H1 (cell line): ENCODE measurements at regions not wholly inside any gene's neighbourhood (a gene's known extent, or its start where the extent isn't known, plus 50 kb on each side); places are given as distances from the start of the nearest gene placed in this dataset.

Experiments
- CTCF ChIA-PET: fragments of 300-600 bp; sonication (Branson Sonifier 250); formaldehyde crosslinking; loops from one replicate; lab custom pipeline; 2021; ENCODE audit not compliant: partially characterized antibody; lab: Charles Lee
- POLR2A ChIA-PET: fragments of 300-600 bp; sonication (Branson Sonifier 250); formaldehyde crosslinking; loops from one replicate; lab custom pipeline; 2021; ENCODE audit warnings: inconsistent platforms; ENCODE audit not compliant: partially characterized antibody; lab: Charles Lee
- DNase-seq, 2 experiments: peaks; one replicate each; pipeline versions ENCODE4 v3.0.0 to v3.0.0-alpha.2; 2010 to 2022; ENCODE audit warnings: low spot score in 2 of 2, low read depth in 1 of 2, mixed read lengths in 1 of 2
- FAIRE-seq: peaks from 2 replicates; lab custom pipeline; 2011; peaks lifted over from hg19 to GRCh38; lab: Jason Lieb, UNC
- H2AFZ ChIP-seq: 2 replicates; pipeline ENCODE4 v1.8.1; 2012; ENCODE audit warnings: low read length, inconsistent platforms
- H2AK5ac ChIP-seq: 2 replicates; pipeline ENCODE4 v1.6.1; 2013; ENCODE audit warnings: low read depth, low read length
- H2BK120ac ChIP-seq: replicated peaks from 2 replicates; pipeline ENCODE3; 2013; ENCODE audit warnings: low read depth, low read length, inconsistent platforms
- H2BK12ac ChIP-seq: 2 replicates; pipeline ENCODE4 v1.6.1; 2013; ENCODE audit warnings: low read depth, low read length
- H2BK15ac ChIP-seq: 2 replicates; pipeline ENCODE4 v1.6.1; 2013; ENCODE audit warnings: low read length
- H2BK20ac ChIP-seq: 2 replicates; pipeline ENCODE4 v1.6.1; 2013; ENCODE audit warnings: low read length
- H2BK5ac ChIP-seq: 2 replicates; pipeline ENCODE4 v1.6.1; 2013; ENCODE audit warnings: low read depth, low read length
- H3K14ac ChIP-seq: 2 replicates; pipeline ENCODE4 v1.6.1; 2013; ENCODE audit warnings: inconsistent platforms; ENCODE audit not compliant: insufficient read length
- H3K18ac ChIP-seq: 2 replicates; pipeline ENCODE4 v1.6.1; 2013; ENCODE audit warnings: low read length; ENCODE audit errors: extremely low read depth
- H3K23ac ChIP-seq: 2 replicates; pipeline ENCODE4 v1.6.1; 2013; ENCODE audit warnings: inconsistent platforms; ENCODE audit not compliant: insufficient read length
- H3K23me2 ChIP-seq: 2 replicates; pipeline ENCODE4 v1.6.1; 2013; ENCODE audit warnings: low read depth, low read length
- H3K27ac ChIP-seq: 2 replicates; pipeline ENCODE4 v1.6.1; 2011; ENCODE audit warnings: low read depth, low read length, inconsistent platforms
- H3K27me3 ChIP-seq, 4 experiments: replicated peaks in 1 of 4; 1 replicate in 1 of 4; 2 replicates in 3 of 4; pipeline versions ENCODE4 v1.6.1 to v1.8.1; 2011 to 2013; ENCODE audit warnings: low read length in 3 of 4, mild to moderate bottlenecking in 3 of 4, inconsistent platforms in 2 of 4, mixed read lengths in 2 of 4, moderate library complexity in 1 of 4; ENCODE audit not compliant: control insufficient read depth in 3 of 4, insufficient read depth in 3 of 4; ENCODE audit errors: extremely low read depth in 1 of 4
- H3K36me3 ChIP-seq, 4 experiments: 2 replicates each; pipeline versions ENCODE4 v1.6.1 to v1.8.1; 2011 to 2013; ENCODE audit warnings: mild to moderate bottlenecking in 4 of 4, low read length in 3 of 4, moderate library complexity in 2 of 4, control low read depth in 1 of 4, inconsistent platforms in 1 of 4; ENCODE audit not compliant: insufficient read depth in 4 of 4, control insufficient read depth in 2 of 4
- H3K4ac ChIP-seq: replicated peaks from 2 replicates; pipeline ENCODE3; 2013; ENCODE audit warnings: low read length, low read depth, mixed read lengths, inconsistent platforms; ENCODE audit not compliant: insufficient read length
- H3K4me1 ChIP-seq, 4 experiments: replicated peaks in 1 of 4; 1 replicate in 1 of 4; 2 replicates in 3 of 4; pipeline versions ENCODE4 v1.6.1 to v1.8.1; 2011 to 2013; ENCODE audit warnings: low read length in 3 of 4, inconsistent platforms in 2 of 4, mixed read lengths in 1 of 4; ENCODE audit not compliant: insufficient read depth in 4 of 4, control insufficient read depth in 3 of 4
- H3K4me2 ChIP-seq, 2 experiments: 2 replicates each; pipeline versions ENCODE4 v1.6.1 to v1.8.1; 2011 to 2013; ENCODE audit warnings: low read depth in 2 of 2, low read length in 2 of 2, control low read depth in 1 of 2, inconsistent platforms in 1 of 2, mild to moderate bottlenecking in 1 of 2; ENCODE audit not compliant: insufficient read depth in 1 of 2
- H3K4me3 ChIP-seq, 4 experiments: fragments of 200-600, 300-600 bp in 1 of 4; sonication (generic), shearing (Covaris generic), sonication (Bioruptor Twin) in 1 of 4; 2 replicates each; pipeline versions ENCODE4 v1.5.1 to v1.8.1; 2011 to 2016; ENCODE audit warnings: low read length in 4 of 4, low read depth in 3 of 4, control low read depth in 2 of 4, inconsistent platforms in 2 of 4, mild to moderate bottlenecking in 2 of 4, mixed read lengths in 1 of 4, moderate library complexity in 1 of 4; ENCODE audit not compliant: insufficient read depth in 2 of 4; ENCODE audit errors: extremely low read depth in 1 of 4
- H3K56ac ChIP-seq: replicated peaks from 2 replicates; pipeline ENCODE3; 2013; ENCODE audit warnings: low read depth, mild to moderate bottlenecking, mixed read lengths, low read length, inconsistent platforms; ENCODE audit not compliant: insufficient read length
- H3K79me1 ChIP-seq: 2 replicates; pipeline ENCODE4 v1.6.1; 2013; ENCODE audit warnings: low read depth, low read length, control low read depth
- H3K79me2 ChIP-seq, 2 experiments: 2 replicates each; pipeline versions ENCODE4 v1.6.1 to v1.8.1; 2012 to 2013; ENCODE audit warnings: low read length in 2 of 2, mild to moderate bottlenecking in 2 of 2, inconsistent platforms in 1 of 2; ENCODE audit not compliant: insufficient read depth in 2 of 2, control insufficient read depth in 1 of 2
- H3K9ac ChIP-seq, 4 experiments: replicated peaks in 1 of 4; 1 replicate in 1 of 4; 2 replicates in 3 of 4; pipeline versions ENCODE4 v1.6.1 to v1.8.1; 2011 to 2013; ENCODE audit warnings: low read depth in 3 of 4, low read length in 3 of 4, control low read depth in 2 of 4, mild to moderate bottlenecking in 2 of 4, moderate library complexity in 2 of 4, inconsistent platforms in 1 of 4; ENCODE audit errors: extremely low read depth in 1 of 4
- H3K9me3 ChIP-seq, 2 experiments: 2 replicates each; pipeline versions ENCODE4 v1.6.1 to v1.8.1; 2012 to 2013; ENCODE audit warnings: mild to moderate bottlenecking in 2 of 2, moderate library complexity in 2 of 2, control low read depth in 1 of 2, inconsistent platforms in 1 of 2, low read depth in 1 of 2, low read length in 1 of 2, mixed read lengths in 1 of 2; ENCODE audit not compliant: insufficient read depth in 2 of 2
- H4K20me1 ChIP-seq, 2 experiments: replicated peaks in 1 of 2; 2 replicates each; pipeline versions ENCODE3 to v1.8.1; 2011 to 2013; ENCODE audit warnings: inconsistent platforms in 2 of 2, low read length in 2 of 2, mild to moderate bottlenecking in 1 of 2; ENCODE audit not compliant: insufficient read depth in 2 of 2, control insufficient read depth in 1 of 2
- H4K5ac ChIP-seq: 2 replicates; pipeline ENCODE4 v1.6.1; 2013; ENCODE audit warnings: low read length, low read depth, mixed read lengths, inconsistent platforms; ENCODE audit not compliant: insufficient read length
- H4K8ac ChIP-seq: 2 replicates; pipeline ENCODE4 v1.8.0; 2013; ENCODE audit warnings: mild to moderate bottlenecking, moderate library complexity, low read length, inconsistent platforms; ENCODE audit not compliant: insufficient read depth; ENCODE audit errors: extremely low read depth
- H4K91ac ChIP-seq: replicated peaks from 2 replicates; pipeline ENCODE3; 2013; ENCODE audit warnings: low read length, mixed read lengths, inconsistent platforms; ENCODE audit not compliant: insufficient read length
- ATF2 ChIP-seq: IDR thresholded peaks from 2 replicates; pipeline ENCODE4 v1.6.1; 2012; ENCODE audit warnings: low read length, inconsistent platforms
- FOSL1 ChIP-seq: IDR thresholded peaks from 2 replicates; pipeline ENCODE4 v1.6.1; 2011; ENCODE audit warnings: mild to moderate bottlenecking, low read depth, low read length, moderate library complexity; ENCODE audit not compliant: insufficient read depth
- KDM4A ChIP-seq: IDR thresholded peaks from one replicate; pipeline ENCODE4 v1.7.1; 2012; ENCODE audit warnings: low read depth, mild to moderate bottlenecking, moderate library complexity, low read length, inconsistent platforms; ENCODE audit not compliant: severe bottlenecking
- KDM5A ChIP-seq: fragments of 200-600 bp; IDR thresholded peaks from 2 replicates; pipeline ENCODE4 v1.7.1; 2012; ENCODE audit warnings: mild to moderate bottlenecking, low read length, inconsistent platforms, mixed read lengths
- MAFK ChIP-seq: IDR thresholded peaks from 2 replicates; pipeline ENCODE4 v1.6.1; 2012; ENCODE audit warnings: low read depth, mild to moderate bottlenecking, improper control_type of control experiment, low read length
- MAX ChIP-seq: IDR thresholded peaks from 2 replicates; pipeline ENCODE4 v1.6.1; 2012; ENCODE audit warnings: inconsistent platforms
- SAP30 ChIP-seq: fragments of 300-600 bp; sonication (generic); IDR thresholded peaks from 2 replicates; pipeline ENCODE4 v1.7.1; 2012; ENCODE audit warnings: low read length, moderate library complexity, mild to moderate bottlenecking, inconsistent platforms; ENCODE audit not compliant: insufficient read depth, insufficient replicate concordance
- WGBS, 2 experiments: shearing (Covaris generic) in 1 of 2; methylation state at CpG; one replicate each; pipeline versions ENCODE4 v1.1.6 to v1.1.7; 2013 to 2015; ENCODE audit warnings: low lambda C conversion rate in 2 of 2, mixed read lengths in 2 of 2, inconsistent platforms in 1 of 2, low coverage in 1 of 2, missing lambda C conversion rate in 1 of 2; ENCODE audit not compliant: insufficient replicate concordance in 2 of 2, insufficient coverage in 1 of 2, insufficient read length in 1 of 2; ENCODE audit errors: extremely low coverage in 1 of 2, missing lambda C conversion rate in 1 of 2; 5-methylcytosine and 5-hydroxymethylcytosine counted together

GRCh38 chr12:92570056-92570753, 132.6 kb upstream of the PLEKHG7 start:
- Histone ChIP-seq H3K79me2 (no peaks in the 10 kb centered on the region), H4K91ac (no peak overlapping the region), H2BK15ac (no peak overlapping the region), H3K18ac (no peak overlapping the region), H3K27ac (no peak overlapping the region), H4K20me1 (no peaks in the 10 kb centered on the region), H2BK120ac (no peak overlapping the region), H2AFZ (no peak overlapping the region), H2BK5ac (no peak overlapping the region), H3K23me2 (no peaks in the 10 kb centered on the region), H4K8ac (no peak overlapping the region), H2BK20ac (no peak overlapping the region), H3K4ac (no peak overlapping the region), H3K4me3 (no peak overlapping the region), H3K36me3 (no peaks in the 10 kb centered on the region), H3K9ac (no peak overlapping the region), H3K79me1 (no peaks in the 10 kb centered on the region), H3K4me1 (peaks cover 0 to 4% (median under 1%) of the 10 kb centered on the region in 4 experiments; a peak in 2 of 7 replicates), H3K23ac (no peak overlapping the region), H2AK5ac (no peak overlapping the region), H3K27me3 (no peaks in the 10 kb centered on the region), H3K9me3 (no peaks in the 10 kb centered on the region), H2BK12ac (no peak overlapping the region; the same call in 1 of the 2 replicates), H3K4me2 (no peak overlapping the region), H3K56ac (no peak overlapping the region), H4K5ac (no peak overlapping the region), H3K14ac (no peak overlapping the region)
- peak in 1 of 2 experiments; percentile 63 for DNase-seq
- ChIA-PET POLR2A (interaction anchor here (1.0 kb wide), 1 partner anchor 424 kb away, joined by 4 read pairs; the partner anchor contains the start of gene BTG1), CTCF (interaction anchor here (0.5 to 2.7 kb wide), 20 partner anchors 9 to 1188 kb away, joined by 3 to 17 read pairs (median 3); no protein-coding TSS in a partner anchor)
- peak; percentile 77 for FAIRE-seq
- WGBS, 2 experiments: 40% methylated on average over 4 of the region's 4 CpGs; no CpG with 5 or more reads in 1 of the 2 experiments
- TF ChIP-seq ATF2 (no peak), FOSL1 (no peak), MAFK (no peak), SAP30 (no peak), KDM5A (no peak), MAX (no peak), KDM4A (no peak)
